ENCODE measurements at regions not wholly inside any gene's neighbourhood (a gene's known extent, or its start where the extent isn't known, plus 50 kb on each side); places are given as distances from the start of the nearest gene placed in this dataset.

DNA sequence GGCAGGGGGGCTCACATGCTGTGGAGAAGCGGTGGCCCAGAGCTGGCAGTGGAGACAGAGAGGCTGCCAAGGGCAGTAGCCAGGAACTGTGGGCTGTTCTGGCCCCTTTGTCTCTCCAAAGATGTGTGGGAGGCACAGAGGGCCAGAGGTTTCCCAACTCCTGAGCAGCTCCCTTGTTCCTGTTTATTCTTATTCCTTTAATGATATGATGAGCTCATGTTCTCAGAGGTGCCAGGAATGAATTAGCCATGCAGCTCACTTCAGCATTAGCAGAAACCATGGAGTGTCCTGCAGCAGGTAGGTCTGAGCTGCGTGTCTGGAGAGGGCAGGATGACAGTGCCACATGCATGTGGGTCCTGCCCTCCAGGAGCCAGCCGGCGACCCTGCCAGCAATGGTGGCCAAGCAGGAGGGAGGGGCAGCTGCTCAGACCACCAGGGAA lies 77.9 kb upstream of the FZD7 start:
- Histone ChIP-seq H3K79me2 (ENCODE audit: insufficient read depth, low read length) (no peaks in the 10 kb centered on the region), H3K36me3 (ENCODE audit: insufficient read depth, low read length) (no peaks in the 10 kb centered on the region), H3K4me1 (ENCODE audit: insufficient read depth, low read length) (peaks cover 13% of the 10 kb centered on the region), H3K27ac (ENCODE audit: low read depth, low read length) (peak overlapping the region; percentile 22), H3K9ac (ENCODE audit: low read length) (no peak overlapping the region), H3K4me3 (ENCODE audit: insufficient read depth, low read depth, low read length) (no peak overlapping the region), H2AFZ (ENCODE audit: low read depth, low read length) (peak overlapping the region; percentile 35), H3K4me2 (ENCODE audit: low read length) (peak overlapping the region; percentile 51), H4K20me1 (ENCODE audit: insufficient read depth, low read length) (no peaks in the 10 kb centered on the region), H3K9me3 (ENCODE audit: insufficient read depth, low read depth, low read length) (no peaks in the 10 kb centered on the region), H3K27me3 (ENCODE audit: insufficient read depth, low read length) (no peaks in the 10 kb centered on the region)
- no peak for TF ChIP-seq EZH2 (IDR thresholded peaks at IDR 0.05; ENCODE audit: insufficient read depth, low read length)
- TF ChIP-seq CTCF (IDR thresholded peaks at IDR 0.05; ENCODE audit: insufficient read depth, low read depth, low read length) = no peak
- DNase-seq (ENCODE audit: low read depth) (peak; percentile 63), FAIRE-seq (no peak)
- Mint-ChIP-seq H3K36me3 (ENCODE audit: low read depth, unreplicated experiment) (no peaks in the 10 kb centered on the region), H3K9me3 (ENCODE audit: unreplicated experiment) (no peaks in the 10 kb centered on the region), H3K27ac (ENCODE audit: unreplicated experiment) (no peak overlapping the region), H3K4me1 (ENCODE audit: low read depth, unreplicated experiment) (peaks cover 2% of the 10 kb centered on the region), H3K27me3 (ENCODE audit: low read depth, unreplicated experiment) (peaks cover 7% of the 10 kb centered on the region), H3K4me3 (ENCODE audit: unreplicated experiment) (no peak overlapping the region)

DNA sequence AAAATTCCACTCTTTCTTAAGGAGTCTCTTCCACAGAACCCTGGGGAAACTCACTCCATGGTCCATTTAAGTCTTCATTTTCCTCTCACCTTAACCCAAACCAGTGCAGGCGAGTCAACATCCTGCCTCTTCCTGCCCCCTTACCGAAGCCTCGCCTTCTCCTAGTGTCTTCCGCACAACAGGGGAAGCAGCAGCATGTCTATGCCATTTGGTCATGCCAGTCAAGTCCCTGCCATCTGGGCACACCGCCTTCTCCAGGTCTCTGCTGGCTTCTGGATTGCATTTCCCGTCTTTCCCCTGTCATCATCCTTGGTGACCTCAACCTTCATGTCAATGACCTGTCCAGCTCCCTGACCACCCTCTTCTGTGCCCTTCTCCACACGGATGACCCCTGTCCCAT lies 77.3 kb upstream of the FZD7 start:
- Mint-ChIP-seq H3K27me3 (ENCODE audit: low read depth, unreplicated experiment) (peaks cover 8% of the 10 kb centered on the region), H3K9me3 (ENCODE audit: unreplicated experiment) (no peaks in the 10 kb centered on the region), H3K27ac (ENCODE audit: unreplicated experiment) (no peak overlapping the region), H3K4me1 (ENCODE audit: low read depth, unreplicated experiment) (peaks cover 2% of the 10 kb centered on the region), H3K4me3 (ENCODE audit: unreplicated experiment) (no peak overlapping the region), H3K36me3 (ENCODE audit: low read depth, unreplicated experiment) (no peaks in the 10 kb centered on the region)
- H2AFZ ChIP-seq (ENCODE audit: low read depth, low read length) = no peak overlapping the region
- H3K27ac ChIP-seq (ENCODE audit: low read depth, low read length) = no peak overlapping the region
- H3K4me1 ChIP-seq (ENCODE audit: insufficient read depth, low read length) = peaks cover 13% of the 10 kb centered on the region
- H3K27me3 ChIP-seq (ENCODE audit: insufficient read depth, low read length) = no peaks in the 10 kb centered on the region
- FAIRE-seq = no peak
- H3K4me2 ChIP-seq (ENCODE audit: low read length) = no peak overlapping the region
- H3K79me2 ChIP-seq (ENCODE audit: insufficient read depth, low read length) = no peaks in the 10 kb centered on the region
- no peak for TF ChIP-seq CTCF (IDR thresholded peaks at IDR 0.05; ENCODE audit: insufficient read depth, low read depth, low read length)
- TF ChIP-seq EZH2 (IDR thresholded peaks at IDR 0.05; ENCODE audit: insufficient read depth, low read length) = no peak
- H3K4me3 ChIP-seq (ENCODE audit: insufficient read depth, low read depth, low read length) = no peak overlapping the region
- H3K9me3 ChIP-seq (ENCODE audit: insufficient read depth, low read depth, low read length) = no peaks in the 10 kb centered on the region
- H4K20me1 ChIP-seq (ENCODE audit: insufficient read depth, low read length) = no peaks in the 10 kb centered on the region
- H3K36me3 ChIP-seq (ENCODE audit: insufficient read depth, low read length) = no peaks in the 10 kb centered on the region
- no peak overlapping the region for H3K9ac ChIP-seq (ENCODE audit: low read length)
- DNase-seq (ENCODE audit: low read depth) = no peak

DNA sequence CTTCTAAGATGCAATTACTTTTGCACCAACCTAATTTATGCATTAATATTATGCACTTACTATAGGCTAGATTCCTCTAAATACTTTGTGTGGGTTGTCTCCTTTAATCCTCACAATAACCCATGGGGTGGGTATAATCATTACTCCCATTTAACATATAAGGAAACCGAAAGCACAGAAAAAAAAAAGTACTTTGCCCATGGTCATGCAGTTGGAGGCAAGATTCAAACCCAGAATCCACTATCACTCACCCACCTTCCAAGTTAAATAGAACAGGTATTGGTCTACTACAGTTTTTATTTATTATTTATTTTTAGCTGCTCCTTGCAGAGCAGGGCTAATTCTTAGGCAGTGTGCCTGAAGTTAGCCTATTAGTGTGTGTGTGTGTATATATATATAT lies 76.6 kb upstream of the FZD7 start:
- TF ChIP-seq EZH2 (IDR thresholded peaks at IDR 0.05; ENCODE audit: insufficient read depth, low read length) (no peak), CTCF (IDR thresholded peaks at IDR 0.05; ENCODE audit: insufficient read depth, low read depth, low read length) (no peak)
- Histone ChIP-seq H3K9ac (ENCODE audit: low read length) (no peak overlapping the region), H3K36me3 (ENCODE audit: insufficient read depth, low read length) (no peaks in the 10 kb centered on the region), H3K79me2 (ENCODE audit: insufficient read depth, low read length) (no peaks in the 10 kb centered on the region), H2AFZ (ENCODE audit: low read depth, low read length) (no peak overlapping the region), H3K4me1 (ENCODE audit: insufficient read depth, low read length) (peaks cover 13% of the 10 kb centered on the region), H3K27me3 (ENCODE audit: insufficient read depth, low read length) (no peaks in the 10 kb centered on the region), H3K27ac (ENCODE audit: low read depth, low read length) (no peak overlapping the region), H3K9me3 (ENCODE audit: insufficient read depth, low read depth, low read length) (no peaks in the 10 kb centered on the region), H3K4me3 (ENCODE audit: insufficient read depth, low read depth, low read length) (no peak overlapping the region), H3K4me2 (ENCODE audit: low read length) (no peak overlapping the region), H4K20me1 (ENCODE audit: insufficient read depth, low read length) (no peaks in the 10 kb centered on the region)
- H3K36me3 Mint-ChIP-seq (ENCODE audit: low read depth, unreplicated experiment) = no peaks in the 10 kb centered on the region
- FAIRE-seq (no peak), DNase-seq (ENCODE audit: low read depth) (no peak)
- H3K4me3 Mint-ChIP-seq (ENCODE audit: unreplicated experiment) = no peak overlapping the region
- no peak overlapping the region for H3K27ac Mint-ChIP-seq (ENCODE audit: unreplicated experiment)
- no peaks in the 10 kb centered on the region for H3K9me3 Mint-ChIP-seq (ENCODE audit: unreplicated experiment)
- H3K4me1 Mint-ChIP-seq (ENCODE audit: low read depth, unreplicated experiment) = peaks cover 2% of the 10 kb centered on the region
- peaks cover 8% of the 10 kb centered on the region for H3K27me3 Mint-ChIP-seq (ENCODE audit: low read depth, unreplicated experiment)

Data from astrocyte (in vitro differentiated cells and primary cell).